ENCODE measurements at regions not wholly inside any gene's neighbourhood (a gene's known extent, or its start where the extent isn't known, plus 50 kb on each side); places are given as distances from the start of the nearest gene placed in this dataset.

DNA sequence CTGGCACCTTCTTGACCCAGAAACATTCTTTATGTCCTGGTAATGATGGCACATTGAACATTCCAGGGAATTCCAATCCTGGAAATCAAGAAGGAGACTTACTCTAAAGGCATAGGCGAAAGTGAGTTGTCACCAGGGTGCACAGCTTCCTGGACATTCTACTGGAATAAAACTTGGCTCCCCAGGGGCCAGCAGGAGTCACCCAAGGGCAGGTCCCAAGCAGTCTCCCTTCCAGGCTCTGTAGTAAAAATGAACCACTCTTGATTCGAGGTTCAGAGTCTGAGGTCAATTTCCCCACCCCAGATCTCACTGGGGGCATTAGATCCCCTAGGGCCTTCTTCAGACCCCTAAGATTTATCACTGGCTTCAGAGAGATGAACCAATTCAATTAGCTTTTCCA, 338.7 kb upstream of the GATB start:
- TF ChIP-seq ZNF658 (tag by site-specific recombination; IDR thresholded peaks at IDR 0.05), result no peak
- no peak for TF ChIP-seq ZBTB7A (tag by site-specific recombination; IDR thresholded peaks at IDR 0.05; ENCODE audit: low read depth)
- TF ChIP-seq PRDM1 (tag by site-specific recombination; IDR thresholded peaks at IDR 0.05), result no peak
- TF ChIP-seq KLF9 (tag by site-specific recombination; IDR thresholded peaks at IDR 0.05; ENCODE audit: low read depth), result no peak
- TF ChIP-seq, protein P1, sequence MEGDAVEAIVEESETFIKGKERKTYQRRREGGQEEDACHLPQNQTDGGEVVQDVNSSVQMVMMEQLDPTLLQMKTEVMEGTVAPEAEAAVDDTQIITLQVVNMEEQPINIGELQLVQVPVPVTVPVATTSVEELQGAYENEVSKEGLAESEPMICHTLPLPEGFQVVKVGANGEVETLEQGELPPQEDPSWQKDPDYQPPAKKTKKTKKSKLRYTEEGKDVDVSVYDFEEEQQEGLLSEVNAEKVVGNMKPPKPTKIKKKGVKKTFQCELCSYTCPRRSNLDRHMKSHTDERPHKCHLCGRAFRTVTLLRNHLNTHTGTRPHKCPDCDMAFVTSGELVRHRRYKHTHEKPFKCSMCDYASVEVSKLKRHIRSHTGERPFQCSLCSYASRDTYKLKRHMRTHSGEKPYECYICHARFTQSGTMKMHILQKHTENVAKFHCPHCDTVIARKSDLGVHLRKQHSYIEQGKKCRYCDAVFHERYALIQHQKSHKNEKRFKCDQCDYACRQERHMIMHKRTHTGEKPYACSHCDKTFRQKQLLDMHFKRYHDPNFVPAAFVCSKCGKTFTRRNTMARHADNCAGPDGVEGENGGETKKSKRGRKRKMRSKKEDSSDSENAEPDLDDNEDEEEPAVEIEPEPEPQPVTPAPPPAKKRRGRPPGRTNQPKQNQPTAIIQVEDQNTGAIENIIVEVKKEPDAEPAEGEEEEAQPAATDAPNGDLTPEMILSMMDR (tag by site-specific recombination; IDR thresholded peaks at IDR 0.05), result no peak
- TF ChIP-seq ZNF335 (tag by site-specific recombination; conservative IDR thresholded peaks at IDR 0.05), result no peak
- no peak for TF ChIP-seq ZNF221 (tag by site-specific recombination; IDR thresholded peaks at IDR 0.05; ENCODE audit: borderline replicate concordance)
- no peak for TF ChIP-seq BCL11A (tag by site-specific recombination; IDR thresholded peaks at IDR 0.05; ENCODE audit: low read depth)
- no peak for TF ChIP-seq MYNN (tag by site-specific recombination; IDR thresholded peaks at IDR 0.05; ENCODE audit: borderline replicate concordance)
